H9 (cell line): ENCODE measurements at regions not wholly inside any gene's neighbourhood (a gene's known extent, or its start where the extent isn't known, plus 50 kb on each side); places are given as distances from the start of the nearest gene placed in this dataset.
"Not testable (repeated sequence)": the region's sequence is repeated elsewhere in the genome, so short reads cannot be mapped to it uniquely, and the experiment has no call there.

Experiments used
- DNase-seq: peaks from one replicate; pipeline ENCODE4 v3.0.0-alpha.2; 2017
- H2AFZ ChIP-seq: one replicate; pipeline ENCODE4 v1.6.1; 2013; ENCODE audit warnings: mild to moderate bottlenecking, low read length, control low read depth, moderate library complexity
- H2AK5ac ChIP-seq: 2 replicates; pipeline ENCODE4 v1.6.1; 2013; ENCODE audit warnings: low read length, control low read depth, mixed read lengths; ENCODE audit not compliant: insufficient read length
- H2BK120ac ChIP-seq: one replicate; pipeline ENCODE4 v1.6.1; 2013; ENCODE audit warnings: low read depth, mild to moderate bottlenecking, low read length, control low read depth, inconsistent platforms; ENCODE audit not compliant: poor library complexity, severe bottlenecking
- H2BK12ac ChIP-seq: 2 replicates; pipeline ENCODE4 v1.6.1; 2013; ENCODE audit warnings: low read length, control low read depth, mixed read lengths, low read depth; ENCODE audit not compliant: insufficient read length
- H2BK15ac ChIP-seq: 2 replicates; pipeline ENCODE4 v1.6.1; 2013; ENCODE audit warnings: low read depth, low read length, control low read depth
- H2BK20ac ChIP-seq: one replicate; pipeline ENCODE4 v1.6.1; 2013; ENCODE audit warnings: low read depth, mild to moderate bottlenecking, low read length, control low read depth, inconsistent platforms; ENCODE audit not compliant: poor library complexity, severe bottlenecking
- H2BK5ac ChIP-seq: 2 replicates; pipeline ENCODE4 v1.6.1; 2013; ENCODE audit warnings: low read length, control low read depth, mixed read lengths; ENCODE audit not compliant: insufficient read length
- H3K14ac ChIP-seq: 2 replicates; pipeline ENCODE4 v1.6.1; 2013; ENCODE audit warnings: low read length, control low read depth; ENCODE audit not compliant: insufficient read depth
- H3K18ac ChIP-seq: 2 replicates; pipeline ENCODE4 v1.6.1; 2013; ENCODE audit warnings: low read depth, mild to moderate bottlenecking, mixed read lengths, low read length, control low read depth; ENCODE audit not compliant: insufficient read length
- H3K23ac ChIP-seq: 2 replicates; pipeline ENCODE4 v1.6.1; 2013; ENCODE audit warnings: low read length, control low read depth, mixed read lengths, low read depth; ENCODE audit not compliant: insufficient read length
- H3K23me2 ChIP-seq: 2 replicates; pipeline ENCODE4 v1.6.1; 2013; ENCODE audit warnings: low read depth, mild to moderate bottlenecking, mixed read lengths, low read length, control low read depth; ENCODE audit not compliant: insufficient read length, poor library complexity, severe bottlenecking
- H3K27ac ChIP-seq: 2 replicates; pipeline ENCODE4 v1.5.1; 2013; ENCODE audit warnings: low read length, control low read depth, mixed read lengths, low read depth; ENCODE audit not compliant: insufficient read length
- H3K27me3 ChIP-seq: 2 replicates; pipeline ENCODE4 v1.6.1; 2013; ENCODE audit warnings: low read length, control low read depth, inconsistent platforms; ENCODE audit not compliant: insufficient read depth
- H3K4ac ChIP-seq: 2 replicates; pipeline ENCODE4 v1.6.1; 2013; ENCODE audit warnings: low read depth, mild to moderate bottlenecking, control low read depth, inconsistent platforms, low read length, moderate library complexity
- H3K4me1 ChIP-seq: 2 replicates; pipeline ENCODE4 v1.6.1; 2013; ENCODE audit warnings: low read length, control low read depth, inconsistent platforms; ENCODE audit not compliant: insufficient read depth
- H3K4me2 ChIP-seq: 2 replicates; pipeline ENCODE4 v1.6.1; 2013; ENCODE audit warnings: low read length, control low read depth, mixed read lengths; ENCODE audit not compliant: insufficient read length, insufficient read depth
- H3K56ac ChIP-seq: 2 replicates; pipeline ENCODE4 v1.6.1; 2013; ENCODE audit warnings: low read depth, mild to moderate bottlenecking, mixed read lengths, low read length, control low read depth; ENCODE audit not compliant: insufficient read length
- H3K79me1 ChIP-seq: 2 replicates; pipeline ENCODE4 v1.6.1; 2013; ENCODE audit warnings: low read depth, mild to moderate bottlenecking, moderate library complexity, low read length, control low read depth, inconsistent platforms; ENCODE audit not compliant: insufficient read depth, poor library complexity, severe bottlenecking
- H3K79me2 ChIP-seq: 2 replicates; pipeline ENCODE4 v1.6.1; 2013; ENCODE audit warnings: low read length, control low read depth, inconsistent platforms; ENCODE audit not compliant: insufficient read depth
- H3K9ac ChIP-seq: 2 replicates; pipeline ENCODE4 v1.6.1; 2013; ENCODE audit warnings: low read length, control low read depth, mixed read lengths; ENCODE audit not compliant: insufficient read length; ENCODE audit errors: extremely low read depth
- H3K9me3 ChIP-seq: one replicate; pipeline ENCODE4 v1.6.1; 2013; ENCODE audit warnings: low read depth, low read length, inconsistent platforms; ENCODE audit not compliant: control insufficient read depth
- H3T11ph ChIP-seq: one replicate; pipeline ENCODE4 v1.6.1; 2013; ENCODE audit warnings: mild to moderate bottlenecking, low read length, control low read depth, inconsistent platforms
- H4K20me1 ChIP-seq: one replicate; pipeline ENCODE4 v1.6.1; 2013; ENCODE audit not compliant: control insufficient read depth, insufficient read length, insufficient read depth
- H4K5ac ChIP-seq: 2 replicates; pipeline ENCODE4 v1.6.1; 2013; ENCODE audit warnings: low read depth, mild to moderate bottlenecking, mixed read lengths, low read length, control low read depth; ENCODE audit not compliant: insufficient read length
- H4K8ac ChIP-seq: replicated peaks from 2 replicates; pipeline ENCODE4 v1.6.1; 2013; ENCODE audit warnings: low read length, control low read depth, mixed read lengths, low read depth; ENCODE audit not compliant: insufficient read length
- H4K91ac ChIP-seq: 2 replicates; pipeline ENCODE4 v1.6.1; 2013; ENCODE audit warnings: low read depth, mild to moderate bottlenecking, moderate library complexity, mixed read lengths, low read length, control low read depth; ENCODE audit not compliant: insufficient read length
- H3K27ac Mint-ChIP-seq, 3 experiments: 2 replicates in 2 of 3; 3 replicates in 1 of 3; pipeline ENCODE4 v1.8.0; 2020 to 2021; ENCODE audit warnings: mixed read lengths in 3 of 3, mild to moderate bottlenecking in 1 of 3, moderate library complexity in 1 of 3
- H3K27me3 Mint-ChIP-seq: 2 replicates; pipeline ENCODE4 v1.8.0; 2021; ENCODE audit warnings: low read depth, mild to moderate bottlenecking, moderate library complexity, mixed read lengths
- H3K36me3 Mint-ChIP-seq, 3 experiments: 2 replicates in 2 of 3; 3 replicates in 1 of 3; pipeline ENCODE4 v1.8.0; 2020 to 2021; ENCODE audit warnings: low read depth in 3 of 3, mixed read lengths in 3 of 3; ENCODE audit not compliant: insufficient read depth in 1 of 3
- H3K4me1 Mint-ChIP-seq, 2 experiments: 2 replicates each; pipeline ENCODE4 v1.8.0; 2020; ENCODE audit warnings: mixed read lengths in 2 of 2
- H3K4me3 Mint-ChIP-seq, 2 experiments: 2 replicates in 1 of 2; 3 replicates in 1 of 2; pipeline ENCODE4 v1.8.0; 2020 to 2021; ENCODE audit warnings: mild to moderate bottlenecking in 2 of 2, mixed read lengths in 2 of 2, moderate library complexity in 1 of 2
- H3K9me3 Mint-ChIP-seq, 2 experiments: 2 replicates in 1 of 2; 3 replicates in 1 of 2; pipeline ENCODE4 v1.8.0; 2020; ENCODE audit warnings: mild to moderate bottlenecking in 2 of 2, mixed read lengths in 2 of 2, moderate library complexity in 1 of 2
- CTCF ChIP-seq: fragments of 200-600 bp; sonication (generic); conservative IDR thresholded peaks from 3 replicates; pipeline ENCODE4 v1.8.0; 2021; ENCODE audit warnings: antibody characterized with exemption, mild to moderate bottlenecking
- WGBS: extraction: QIAGEN DNeasy Blood & Tissue Kit; methylation state at CpG from one replicate; pipeline ENCODE4 v1.1.7; 2013; ENCODE audit warnings: missing lambda C conversion rate, low lambda C conversion rate, mixed read lengths; ENCODE audit not compliant: insufficient read length; ENCODE audit errors: extremely low coverage; 5-methylcytosine and 5-hydroxymethylcytosine counted together

- H3K4me2 ChIP-seq: no peak overlapping the region
- H3K4ac ChIP-seq: no peak overlapping the region
- no peak overlapping the region for H3K56ac ChIP-seq
- Mint-ChIP-seq H3K4me3 (no peak overlapping the region), H3K4me1 (peaks cover 13% of the 10 kb centered on the region in 2 experiments), H3K9me3 (peaks cover 0 to 2% of the 10 kb centered on the region in 2 experiments; a peak in 3 of 5 replicates), H3K36me3 (peaks cover 0 to 3% (median 0%) of the 10 kb centered on the region in 3 experiments; a peak in 2 of 7 replicates), H3K27me3 (no peaks in the 10 kb centered on the region), H3K27ac (no peak overlapping the region)
- no peak overlapping the region for H4K5ac ChIP-seq
- no peak overlapping the region for H4K8ac ChIP-seq
- H2AFZ ChIP-seq: no peak overlapping the region
- no CpG with 5 or more reads among the region's 7 CpGs for WGBS
- H4K91ac ChIP-seq: no peak overlapping the region
- H2AK5ac ChIP-seq: no peak overlapping the region
- no peak overlapping the region for H3K23ac ChIP-seq
- H3K23me2 ChIP-seq: no peaks in the 10 kb centered on the region
- no peak overlapping the region for H2BK15ac ChIP-seq
- no peak overlapping the region for H3K27ac ChIP-seq
- no peaks in the 10 kb centered on the region for H3K4me1 ChIP-seq
- no peak overlapping the region for H3T11ph ChIP-seq
- no peaks in the 10 kb centered on the region for H3K79me2 ChIP-seq
- H2BK120ac ChIP-seq: no peak overlapping the region
- H4K20me1 ChIP-seq: no peaks in the 10 kb centered on the region
- DNase-seq: no peak
- no peaks in the 10 kb centered on the region for H3K9me3 ChIP-seq
- no peak overlapping the region for H3K9ac ChIP-seq
- no peak for TF ChIP-seq CTCF
- H3K18ac ChIP-seq: no peak overlapping the region
- H3K14ac ChIP-seq: no peak overlapping the region
- no peaks in the 10 kb centered on the region for H3K27me3 ChIP-seq
- no peak overlapping the region for H2BK12ac ChIP-seq
- no peak overlapping the region for H2BK20ac ChIP-seq
- H3K79me1 ChIP-seq: no peaks in the 10 kb centered on the region
- no peak overlapping the region for H2BK5ac ChIP-seq
Measured at GRCh38 chr14:65847075-65847847, 434.7 kb downstream of the FUT8 start.

- H2AK5ac ChIP-seq, H3K27ac Mint-ChIP-seq, H3K79me2 ChIP-seq, H3K4me2 ChIP-seq, H3K27me3 ChIP-seq, H3K4me3 Mint-ChIP-seq, H3K27me3 Mint-ChIP-seq, H4K8ac ChIP-seq, H3K27ac ChIP-seq, H2BK120ac ChIP-seq, H3K23ac ChIP-seq, H4K91ac ChIP-seq, H3K23me2 ChIP-seq, H3T11ph ChIP-seq, H2BK12ac ChIP-seq, H2BK5ac ChIP-seq, H4K20me1 ChIP-seq, H3K4ac ChIP-seq, DNase-seq, H3K4me1 ChIP-seq, H2AFZ ChIP-seq, H3K18ac ChIP-seq, H2BK15ac ChIP-seq, H3K9ac ChIP-seq, H3K79me1 ChIP-seq, H3K56ac ChIP-seq, H2BK20ac ChIP-seq, H3K36me3 Mint-ChIP-seq, H3K9me3 Mint-ChIP-seq, H3K14ac ChIP-seq, H3K9me3 ChIP-seq, H4K5ac ChIP-seq: not testable (repeated sequence)
- no CpG with 5 or more reads among the region's 3 CpGs for WGBS
- peaks cover 13% of the 10 kb centered on the region in 2 experiments for H3K4me1 Mint-ChIP-seq
Measured at GRCh38 chr14:65847931-65848330, 435.4 kb downstream of the FUT8 start.
